ENCODE measurements at regions not wholly inside any gene's neighbourhood (a gene's known extent, or its start where the extent isn't known, plus 50 kb on each side); places are given as distances from the start of the nearest gene placed in this dataset.

GRCh38 chr10:128864554-128865295, 602.3 kb upstream of the MGMT start:
- TF ChIP-seq EZH2phosphoT487 (IDR thresholded peaks at IDR 0.05) (no peak), EZH2 (IDR thresholded peaks at IDR 0.05) (no peak), CTCF (IDR thresholded peaks at IDR 0.05) (no peak)
- Histone ChIP-seq H2AFZ (replicated peaks) (no peak overlapping the region), H3K4me1 (peaks cover 5% of the 10 kb centered on the region), H3K27me3 (no peaks in the 10 kb centered on the region), H3K36me3 (no peaks in the 10 kb centered on the region), H3K4me3 (no peak overlapping the region), H3K4me2 (no peak overlapping the region), H3K9ac (no peak overlapping the region), H3K27ac (no peak overlapping the region), H3K9me3 (ENCODE audit: low read depth) (no peaks in the 10 kb centered on the region), H4K20me1 (ENCODE audit: low read depth) (no peaks in the 10 kb centered on the region), H3F3A (ENCODE audit: low read depth) (no peaks in the 10 kb centered on the region), H3K79me2 (ENCODE audit: low read depth) (no peaks in the 10 kb centered on the region)
- Mint-ChIP-seq H3K27ac (no peak overlapping the region), H3K4me1 (peaks cover 23% of the 10 kb centered on the region), H3K27me3 (ENCODE audit: insufficient read depth, low read depth) (peaks cover 4% of the 10 kb centered on the region), H3K9me3 (peaks cover 2% of the 10 kb centered on the region), H3K36me3 (no peaks in the 10 kb centered on the region), H3K4me3 (no peak overlapping the region)
- no peak for DNase-seq (ENCODE audit: low spot score)

- H3K36me3 ChIP-seq, result no peaks in the 10 kb centered on the region
- H3K27me3 ChIP-seq, result no peaks in the 10 kb centered on the region
- Mint-ChIP-seq H3K36me3 (no peaks in the 10 kb centered on the region), H3K4me1 (peaks cover 23% of the 10 kb centered on the region), H3K27ac (no peak overlapping the region), H3K4me3 (no peak overlapping the region), H3K27me3 (ENCODE audit: insufficient read depth, low read depth) (peaks cover 4% of the 10 kb centered on the region), H3K9me3 (peaks cover 2% of the 10 kb centered on the region)
- no peak overlapping the region for H3K4me3 ChIP-seq
- H3K79me2 ChIP-seq (ENCODE audit: low read depth), result no peaks in the 10 kb centered on the region
- no peaks in the 10 kb centered on the region for H3K9me3 ChIP-seq (ENCODE audit: low read depth)
- DNase-seq (ENCODE audit: low spot score), result no peak
- H3K4me2 ChIP-seq, result no peak overlapping the region
- peaks cover 5% of the 10 kb centered on the region for H3K4me1 ChIP-seq
- H3K27ac ChIP-seq, result no peak overlapping the region
- no peak overlapping the region for H3K9ac ChIP-seq
- no peaks in the 10 kb centered on the region for H4K20me1 ChIP-seq (ENCODE audit: low read depth)
- no peaks in the 10 kb centered on the region for H3F3A ChIP-seq (ENCODE audit: low read depth)
- no peak overlapping the region for H2AFZ ChIP-seq (replicated peaks)
- TF ChIP-seq EZH2phosphoT487 (IDR thresholded peaks at IDR 0.05) (no peak), CTCF (IDR thresholded peaks at IDR 0.05) (no peak), EZH2 (IDR thresholded peaks at IDR 0.05) (no peak)
Measured at GRCh38 chr10:128865436-128866195, 601.4 kb upstream of the MGMT start.

GRCh38 chr10:128866551-128866950, 600.5 kb upstream of the MGMT start:
- H3K9me3 ChIP-seq (ENCODE audit: low read depth), result no peaks in the 10 kb centered on the region
- H3K27me3 ChIP-seq, result no peaks in the 10 kb centered on the region
- H3K27ac ChIP-seq, result no peak overlapping the region
- H4K20me1 ChIP-seq (ENCODE audit: low read depth), result no peaks in the 10 kb centered on the region
- no peak overlapping the region for H2AFZ ChIP-seq (replicated peaks)
- DNase-seq (ENCODE audit: low spot score), result no peak
- H3K36me3 ChIP-seq, result no peaks in the 10 kb centered on the region
- Mint-ChIP-seq H3K4me1 (peaks cover 23% of the 10 kb centered on the region), H3K27ac (no peak overlapping the region), H3K9me3 (no peaks in the 10 kb centered on the region), H3K27me3 (ENCODE audit: insufficient read depth, low read depth) (peaks cover 4% of the 10 kb centered on the region), H3K4me3 (no peak overlapping the region), H3K36me3 (no peaks in the 10 kb centered on the region)
- H3K4me1 ChIP-seq, result peaks cover 5% of the 10 kb centered on the region
- H3K79me2 ChIP-seq (ENCODE audit: low read depth), result no peaks in the 10 kb centered on the region
- no peak overlapping the region for H3K9ac ChIP-seq
- no peak overlapping the region for H3K4me2 ChIP-seq
- H3F3A ChIP-seq (ENCODE audit: low read depth), result no peaks in the 10 kb centered on the region
- TF ChIP-seq EZH2 (IDR thresholded peaks at IDR 0.05) (no peak), EZH2phosphoT487 (IDR thresholded peaks at IDR 0.05) (no peak), CTCF (IDR thresholded peaks at IDR 0.05) (no peak)
- no peak overlapping the region for H3K4me3 ChIP-seq
